Activated T-cell treated with anti-CD3 and anti-CD28 coated beads, Interleukin-2, amount 50 U/mL, for 48 hours (primary cell): ENCODE measurements at regions not wholly inside any gene's neighbourhood (a gene's known extent, or its start where the extent isn't known, plus 50 kb on each side); places are given as distances from the start of the nearest gene placed in this dataset.
"Not testable (repeated sequence)": the region's sequence is repeated elsewhere in the genome, so short reads cannot be mapped to it uniquely, and the experiment has no call there.

Experiments
- DNase-seq, 2 experiments: peaks; one replicate each; pipeline ENCODE4 v3.0.0-alpha.2; 2020

- no peak for DNase-seq
Measured at GRCh38 chr6:30832864-30833263, 51.5 kb upstream of the DDR1 start.

GRCh38 chr6:30830438-30830837, 53.9 kb upstream of the DDR1 start:
- peak in 1 of 2 experiments; percentile 32 for DNase-seq

DNA sequence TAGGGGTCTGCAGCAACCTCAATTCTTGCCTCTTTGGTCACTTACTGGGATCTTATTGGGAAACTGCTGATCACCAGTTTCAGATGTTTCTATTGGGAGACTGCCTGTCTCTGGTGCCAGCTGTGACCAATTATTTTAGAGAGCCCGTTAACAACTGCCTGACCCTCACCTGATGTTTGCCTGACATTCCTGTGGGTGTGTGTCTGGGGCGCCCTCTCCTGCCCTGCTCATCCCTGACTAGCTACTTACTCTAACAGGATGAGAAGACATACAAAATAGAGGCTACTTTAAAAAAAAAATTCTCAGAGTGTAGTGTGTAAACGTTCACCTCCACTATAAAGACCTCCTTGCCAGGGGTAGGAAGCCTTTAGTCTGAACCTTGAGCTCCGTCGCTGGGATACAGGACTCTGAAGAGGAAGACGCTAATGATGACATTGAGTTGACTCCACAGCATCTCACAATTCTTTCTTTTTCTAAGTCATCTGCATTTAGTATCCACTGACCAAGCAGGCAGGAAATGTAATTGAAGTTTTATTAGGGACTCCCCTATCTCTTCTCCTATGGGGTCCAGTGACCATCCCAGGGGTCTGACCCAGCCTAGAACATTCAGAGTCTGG, 54.6 kb upstream of the DDR1 start:
- DNase-seq, result peak in 1 of 2 experiments; percentile 46

DNA sequence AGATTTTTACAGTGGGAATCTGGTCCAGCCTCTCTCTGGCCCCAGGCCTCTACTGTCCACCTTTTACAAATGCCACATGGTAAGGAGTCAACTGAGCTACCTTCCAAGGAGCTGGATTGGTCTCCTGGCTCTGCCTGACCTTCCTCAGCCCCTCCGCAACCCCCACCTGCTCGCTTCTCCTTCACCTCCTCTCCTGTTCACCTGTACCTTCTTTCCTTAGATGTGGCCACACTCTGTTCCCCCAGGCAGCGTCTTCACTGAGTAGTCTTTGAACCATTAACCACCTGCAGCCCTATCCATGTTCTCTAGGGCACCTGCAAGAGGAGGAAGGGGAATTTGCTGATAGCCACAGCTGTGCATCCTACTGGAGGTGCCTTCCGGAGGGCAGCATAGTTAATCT, 55.3 kb upstream of the DDR1 start:
- DNase-seq, result peak in 1 of 2 experiments; percentile 25

- peak; percentile 90 to 91 for DNase-seq
Measured at GRCh38 chr6:30828027-30828962, 56.0 kb upstream of the DDR1 start.

DNA sequence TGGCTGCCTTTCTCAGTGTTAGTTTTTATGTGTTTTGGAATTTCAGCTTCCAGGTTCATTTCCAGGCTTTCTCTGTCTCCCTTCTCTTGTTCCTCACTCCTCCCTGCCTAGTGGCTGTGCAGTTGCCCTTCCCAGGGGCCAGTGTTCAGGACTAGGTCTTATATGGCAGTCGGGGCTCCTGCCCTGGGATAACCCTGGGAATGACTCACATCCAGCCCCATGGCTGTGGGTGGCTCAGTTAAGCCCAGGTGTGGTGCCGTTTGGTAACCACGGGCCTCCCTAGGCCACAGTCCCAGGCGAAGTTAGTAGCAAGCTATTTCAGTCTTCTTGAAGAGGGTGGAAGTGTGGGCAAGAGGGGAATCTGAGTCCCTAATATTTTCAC, 57.4 kb upstream of the DDR1 start:
- peak; percentile 48 to 58 for DNase-seq

DNA sequence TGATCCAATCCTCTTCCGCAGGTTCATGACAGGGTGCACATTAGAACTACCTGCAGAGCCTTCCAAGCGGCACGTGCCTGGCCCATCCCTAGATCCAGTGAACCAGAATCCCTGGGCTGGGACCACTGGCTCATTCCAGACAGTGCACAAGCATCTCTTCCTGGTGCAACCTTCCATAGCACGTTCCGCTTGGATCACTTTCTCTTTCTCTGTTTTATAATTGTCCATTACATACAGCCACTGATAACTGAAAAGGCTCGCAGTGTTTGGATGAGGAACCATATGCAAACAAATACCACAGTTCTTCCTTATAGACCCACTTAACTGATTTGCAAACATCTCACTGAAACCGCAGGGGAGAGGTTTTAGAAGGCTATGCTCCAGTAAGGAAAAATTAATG, 59.6 kb upstream of the DDR1 start:
- DNase-seq, result no peak

GRCh38 chr6:30823534-30823865, 60.8 kb upstream of the DDR1 start:
- no peak for DNase-seq

DNA sequence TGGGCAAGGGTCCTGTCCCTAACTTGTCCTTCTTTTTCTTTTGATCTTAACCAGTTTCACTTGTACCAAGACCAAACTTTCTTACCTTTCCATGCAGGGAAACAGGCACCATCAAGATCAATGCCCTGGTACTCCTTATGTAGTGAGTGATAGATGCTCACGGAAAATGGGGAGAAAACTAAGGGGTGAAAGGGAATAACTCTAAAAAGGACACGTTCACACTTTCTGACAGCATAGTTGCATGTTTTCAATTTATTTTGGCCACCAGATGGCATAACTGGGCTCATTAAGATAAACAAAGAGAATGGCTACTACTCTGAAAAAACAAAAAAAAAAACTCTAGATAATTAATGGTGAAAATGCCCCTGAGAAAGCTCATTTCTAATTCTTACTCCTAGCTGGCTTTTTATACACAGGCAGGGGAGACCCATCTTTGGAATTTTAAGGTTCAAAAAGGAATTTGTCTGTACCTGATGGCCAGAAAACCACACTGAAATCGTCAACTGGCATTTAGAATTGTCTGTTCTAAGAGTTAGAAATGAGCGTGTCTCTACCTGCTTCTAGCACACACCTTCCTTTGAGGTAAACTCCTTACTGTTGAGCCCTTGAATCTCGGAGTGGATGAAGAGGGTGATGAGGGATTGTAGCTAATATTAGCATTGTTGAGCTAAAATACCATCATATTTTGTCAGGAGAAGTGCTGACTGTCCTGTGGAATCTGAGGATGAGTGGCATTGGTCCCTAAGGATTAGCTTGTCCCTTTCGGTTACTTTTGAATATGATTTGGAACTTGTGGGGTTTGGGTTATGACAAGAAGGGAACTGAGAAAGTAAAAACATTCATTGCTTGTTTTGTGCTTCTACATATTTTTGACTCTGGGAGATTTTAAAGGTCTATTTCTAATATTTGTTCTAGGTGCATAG, 62.2 kb upstream of the DDR1 start:
- DNase-seq, result no peak

GRCh38 chr6:30820193-30820592, 64.1 kb upstream of the DDR1 start:
- DNase-seq, result peak in 1 of 2 experiments; percentile 44

GRCh38 chr6:30819297-30819917, 64.9 kb upstream of the DDR1 start:
- DNase-seq, result peak; percentile 73 to 80

DNA sequence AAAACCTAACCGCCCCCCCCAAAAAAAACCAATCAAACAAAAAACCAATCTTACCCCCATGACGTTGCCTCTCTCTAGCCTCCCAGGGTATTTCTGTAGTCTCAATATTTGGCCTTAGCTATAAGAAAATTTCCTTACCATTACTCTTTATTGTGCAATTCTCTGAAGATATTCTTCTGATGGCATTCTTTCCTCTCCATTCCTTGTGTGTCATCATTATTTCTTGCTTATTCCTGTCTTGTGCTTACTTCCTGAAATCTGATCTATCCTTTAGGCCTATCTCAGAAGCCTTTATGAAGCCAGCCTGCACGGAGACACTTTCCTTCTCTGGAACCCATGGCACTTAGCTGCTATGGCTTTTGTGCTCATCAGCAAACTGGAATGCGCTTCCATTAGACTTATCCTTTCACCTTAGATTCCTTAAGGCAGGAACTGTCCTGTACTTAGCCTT, 65.9 kb upstream of the DDR1 start:
- no peak for DNase-seq

DNA sequence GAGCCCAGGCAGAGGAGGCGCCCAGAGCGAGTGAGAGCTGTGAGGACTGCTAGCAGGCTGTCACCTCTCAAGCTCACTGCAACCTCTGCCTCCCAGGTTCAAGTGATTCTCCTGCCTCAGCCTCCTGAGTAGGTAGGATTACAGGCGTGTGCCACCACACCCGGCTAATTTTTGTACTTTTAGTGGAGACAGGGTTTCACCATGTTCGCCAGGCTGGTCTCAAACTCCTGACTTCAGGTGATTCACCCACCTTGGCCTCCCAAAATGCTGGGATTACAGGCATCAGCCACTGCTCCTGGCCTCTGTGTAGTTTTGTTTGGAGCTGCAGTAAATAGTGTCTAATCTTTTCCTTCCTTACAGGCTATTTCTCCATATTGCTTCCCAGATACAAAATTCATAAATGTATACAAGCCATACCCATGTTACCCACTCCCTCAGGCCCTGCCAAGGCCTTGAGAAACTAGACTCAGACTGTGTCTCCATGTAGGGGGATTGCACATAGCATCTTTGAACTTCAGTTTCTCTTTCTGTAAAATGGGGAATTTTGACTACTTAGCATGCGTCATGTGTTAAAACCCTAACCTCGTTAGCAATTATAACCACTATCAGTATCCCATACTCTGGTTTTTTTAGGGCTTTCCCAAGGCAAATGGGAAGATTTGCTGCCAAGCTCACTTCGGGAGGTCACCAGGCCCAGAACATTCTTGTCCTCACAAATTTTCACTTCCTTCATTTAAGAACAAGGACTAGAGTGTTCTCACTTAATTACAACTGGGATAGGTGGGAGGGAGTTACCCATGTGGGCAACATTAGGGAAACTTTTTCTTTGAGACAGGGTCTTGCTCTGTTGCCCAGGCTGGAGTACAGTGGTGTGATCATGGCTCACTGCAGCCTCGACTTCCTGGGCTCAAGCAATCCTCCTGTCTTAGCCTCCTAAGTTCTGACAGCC, 67.3 kb upstream of the DDR1 start:
- peak; percentile 62 to 64 for DNase-seq

DNA sequence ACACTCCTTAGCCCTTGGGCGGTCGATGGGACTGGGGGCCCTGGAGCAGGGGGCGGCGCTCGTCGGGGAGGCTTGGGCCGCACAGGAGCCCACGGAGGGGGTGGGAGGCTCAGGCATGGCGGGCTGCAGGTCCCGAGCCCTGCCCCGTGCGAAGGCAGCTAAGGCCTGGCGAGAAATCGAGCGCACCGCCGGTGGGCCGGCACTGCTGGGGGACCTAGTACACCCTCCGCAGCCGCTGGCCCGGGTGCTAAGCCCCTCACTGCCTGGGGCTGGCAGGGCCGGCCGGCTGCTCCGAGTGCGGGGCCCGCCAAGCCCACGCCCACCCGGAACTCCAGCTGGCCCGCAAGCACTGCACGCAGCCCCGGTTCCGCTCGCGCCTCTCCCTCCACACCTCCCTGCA, 68.0 kb upstream of the DDR1 start:
- peak in 1 of 2 experiments; percentile 27 for DNase-seq

- DNase-seq, result peak; percentile 70 to 75
Measured at GRCh38 chr6:30815041-30815742, 69.1 kb upstream of the DDR1 start.

GRCh38 chr6:30814146-30815040, 69.9 kb upstream of the DDR1 start:
- peak; percentile 58 to 63 for DNase-seq

DNA sequence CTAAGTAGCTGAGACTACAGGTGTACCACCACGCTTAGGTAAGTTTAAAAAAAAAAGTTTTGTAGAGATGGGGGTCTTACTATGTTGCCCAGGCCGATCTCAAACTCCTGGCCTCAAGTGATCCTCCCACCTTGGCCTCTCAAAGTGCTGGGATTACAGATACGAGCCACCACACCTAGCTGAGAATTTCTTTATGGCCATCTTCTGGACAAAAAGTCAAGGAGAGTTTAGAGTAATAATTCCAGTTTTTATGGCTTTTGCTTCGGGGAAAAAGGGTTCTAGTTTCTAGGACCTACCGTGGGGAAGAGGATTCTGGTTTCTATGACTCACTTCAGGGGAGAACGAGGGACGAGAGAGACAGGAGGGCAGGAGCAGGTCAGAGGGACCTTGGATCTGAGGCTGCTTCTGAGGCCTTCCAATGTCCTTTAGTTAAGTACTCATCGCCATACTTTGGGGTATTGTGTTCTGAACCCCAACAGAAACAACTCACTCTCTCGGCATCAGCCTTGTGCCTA, 69.3 kb upstream of the IER3 start:
- DNase-seq, result no peak

- peak; percentile 88 to 89 for DNase-seq
Measured at GRCh38 chr6:30810813-30811339, 66.5 kb upstream of the IER3 start.

- DNase-seq, result not testable (repeated sequence)
Measured at GRCh38 chr6:30807566-30807965, 63.2 kb upstream of the IER3 start.
